ENCODE measurements at regions not wholly inside any gene's neighbourhood (a gene's known extent, or its start where the extent isn't known, plus 50 kb on each side); places are given as distances from the start of the nearest gene placed in this dataset.

- TF ChIP-seq CTCF (IDR thresholded peaks at IDR 0.05; ENCODE audit: insufficient read depth, low read depth, low read length) (no peak), EZH2 (IDR thresholded peaks at IDR 0.05; ENCODE audit: insufficient read depth, low read length) (no peak)
Measured at GRCh38 chr1:4315202-4315601, 339.2 kb upstream of the AJAP1 start.
